KMS-11 (cell line): ENCODE measurements at regions not wholly inside any gene's neighbourhood (a gene's known extent, or its start where the extent isn't known, plus 50 kb on each side); places are given as distances from the start of the nearest gene placed in this dataset.

Experiments
- H2AFZ ChIP-seq: fragments of 200-600 bp; sonication (generic); 2 replicates; pipeline ENCODE4 v1.6.1; 2016; ENCODE audit warnings: antibody characterized with exemption, mixed run types, low read depth
- H3K27ac ChIP-seq: fragments of 200-600 bp; sonication (generic); 2 replicates; pipeline ENCODE4 v1.6.1; 2016; ENCODE audit warnings: mild to moderate bottlenecking, mixed run types
- H3K27me3 ChIP-seq: fragments of 200-600 bp; sonication (generic); 2 replicates; pipeline ENCODE4 v1.6.1; 2017; ENCODE audit warnings: mild to moderate bottlenecking, low read depth, mixed run types, moderate library complexity; ENCODE audit not compliant: insufficient read depth
- H3K36me3 ChIP-seq: fragments of 200-600 bp; sonication (generic); 2 replicates; pipeline ENCODE4 v1.6.1; 2017; ENCODE audit warnings: mild to moderate bottlenecking, mixed run types; ENCODE audit not compliant: insufficient read depth
- H3K4me1 ChIP-seq: fragments of 200-600 bp; sonication (generic); 2 replicates; pipeline ENCODE4 v1.6.1; 2016; ENCODE audit warnings: mild to moderate bottlenecking, low read depth, mixed run types; ENCODE audit not compliant: poor library complexity, severe bottlenecking
- H3K4me2 ChIP-seq: fragments of 200-600 bp; sonication (generic); 2 replicates; pipeline ENCODE4 v1.7.0; 2016; ENCODE audit warnings: mild to moderate bottlenecking, mixed run types
- H3K4me3 ChIP-seq: fragments of 200-600 bp; sonication (generic); IDR thresholded peaks from 2 replicates; pipeline ENCODE4 v1.6.1; 2017; ENCODE audit warnings: low read depth, low read length, mixed read lengths; ENCODE audit not compliant: insufficient read depth
- H3K79me2 ChIP-seq: fragments of 200-600 bp; sonication (generic); 2 replicates; pipeline ENCODE4 v1.6.1; 2016; ENCODE audit warnings: low read depth, mixed run types; ENCODE audit not compliant: insufficient read depth
- H3K9ac ChIP-seq: fragments of 200-600 bp; sonication (generic); 2 replicates; pipeline ENCODE4 v1.6.1; 2016; ENCODE audit warnings: mild to moderate bottlenecking, mixed run types
- H4K20me1 ChIP-seq: fragments of 200-600 bp; sonication (generic); 2 replicates; pipeline ENCODE4 v1.6.1; 2016; ENCODE audit warnings: mild to moderate bottlenecking, mixed run types; ENCODE audit not compliant: insufficient read depth
- TF ChIP-seq, protein P1 (sequence below): fragments of 200-600 bp; sonication (generic); conservative IDR thresholded peaks from 2 replicates; pipeline ENCODE4 v1.6.1; 2017; ENCODE audit warnings: low read depth, mild to moderate bottlenecking, antibody characterized with exemption, low read length, moderate library complexity, mixed read lengths

DNA sequence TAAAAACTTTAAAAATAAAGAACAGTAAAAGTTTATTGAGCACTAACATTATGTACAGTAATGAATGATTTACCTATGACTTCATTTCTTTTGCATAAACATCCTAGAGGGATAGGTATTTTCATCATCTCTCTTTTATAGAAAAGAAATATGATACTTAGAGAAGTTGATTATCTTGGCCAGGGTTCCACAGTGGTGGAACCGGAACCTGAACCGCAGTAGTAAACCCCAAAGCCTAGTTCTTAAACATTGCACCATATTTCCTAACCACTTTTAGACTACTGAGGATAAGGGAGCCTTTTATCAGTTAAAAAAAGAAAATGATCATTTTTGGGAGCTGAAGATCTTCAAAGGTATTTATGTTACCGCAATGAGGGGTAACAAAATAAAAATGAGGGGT, 205.7 kb upstream of the SGCD start:
- Histone ChIP-seq H3K27me3 (no peaks in the 10 kb centered on the region), H3K4me2 (no peak overlapping the region), H3K36me3 (no peaks in the 10 kb centered on the region), H3K27ac (no peak overlapping the region), H3K4me3 (no peak overlapping the region), H3K4me1 (no peaks in the 10 kb centered on the region), H4K20me1 (no peaks in the 10 kb centered on the region), H2AFZ (no peak overlapping the region), H3K79me2 (no peaks in the 10 kb centered on the region), H3K9ac (no peak overlapping the region)
- TF ChIP-seq, protein P1, sequence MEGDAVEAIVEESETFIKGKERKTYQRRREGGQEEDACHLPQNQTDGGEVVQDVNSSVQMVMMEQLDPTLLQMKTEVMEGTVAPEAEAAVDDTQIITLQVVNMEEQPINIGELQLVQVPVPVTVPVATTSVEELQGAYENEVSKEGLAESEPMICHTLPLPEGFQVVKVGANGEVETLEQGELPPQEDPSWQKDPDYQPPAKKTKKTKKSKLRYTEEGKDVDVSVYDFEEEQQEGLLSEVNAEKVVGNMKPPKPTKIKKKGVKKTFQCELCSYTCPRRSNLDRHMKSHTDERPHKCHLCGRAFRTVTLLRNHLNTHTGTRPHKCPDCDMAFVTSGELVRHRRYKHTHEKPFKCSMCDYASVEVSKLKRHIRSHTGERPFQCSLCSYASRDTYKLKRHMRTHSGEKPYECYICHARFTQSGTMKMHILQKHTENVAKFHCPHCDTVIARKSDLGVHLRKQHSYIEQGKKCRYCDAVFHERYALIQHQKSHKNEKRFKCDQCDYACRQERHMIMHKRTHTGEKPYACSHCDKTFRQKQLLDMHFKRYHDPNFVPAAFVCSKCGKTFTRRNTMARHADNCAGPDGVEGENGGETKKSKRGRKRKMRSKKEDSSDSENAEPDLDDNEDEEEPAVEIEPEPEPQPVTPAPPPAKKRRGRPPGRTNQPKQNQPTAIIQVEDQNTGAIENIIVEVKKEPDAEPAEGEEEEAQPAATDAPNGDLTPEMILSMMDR, result no peak

DNA sequence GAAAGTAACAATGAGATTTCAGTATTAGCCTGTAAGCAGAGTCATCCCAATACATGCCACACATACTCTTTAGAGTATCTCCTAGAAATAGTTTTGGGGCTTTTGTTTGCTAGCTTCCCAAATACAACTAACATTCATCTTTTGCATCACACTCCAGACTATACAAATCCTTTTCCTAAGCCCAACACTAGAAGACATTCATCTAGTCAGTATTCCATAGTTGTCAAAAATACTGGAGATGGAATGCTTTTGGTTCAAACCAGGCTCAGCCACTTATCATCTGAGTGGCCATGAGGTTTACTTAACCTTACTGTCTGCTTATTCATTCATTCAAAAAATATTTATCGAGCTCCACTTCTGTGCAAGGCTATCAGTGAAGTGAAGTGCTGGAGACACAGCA, 205.1 kb upstream of the SGCD start:
- Histone ChIP-seq H3K9ac (no peak overlapping the region), H4K20me1 (no peaks in the 10 kb centered on the region), H3K4me2 (no peak overlapping the region), H3K36me3 (no peaks in the 10 kb centered on the region), H3K79me2 (no peaks in the 10 kb centered on the region), H3K4me3 (no peak overlapping the region), H2AFZ (no peak overlapping the region), H3K4me1 (no peaks in the 10 kb centered on the region), H3K27ac (no peak overlapping the region), H3K27me3 (no peaks in the 10 kb centered on the region)
- TF ChIP-seq, protein P1, result no peak

DNA sequence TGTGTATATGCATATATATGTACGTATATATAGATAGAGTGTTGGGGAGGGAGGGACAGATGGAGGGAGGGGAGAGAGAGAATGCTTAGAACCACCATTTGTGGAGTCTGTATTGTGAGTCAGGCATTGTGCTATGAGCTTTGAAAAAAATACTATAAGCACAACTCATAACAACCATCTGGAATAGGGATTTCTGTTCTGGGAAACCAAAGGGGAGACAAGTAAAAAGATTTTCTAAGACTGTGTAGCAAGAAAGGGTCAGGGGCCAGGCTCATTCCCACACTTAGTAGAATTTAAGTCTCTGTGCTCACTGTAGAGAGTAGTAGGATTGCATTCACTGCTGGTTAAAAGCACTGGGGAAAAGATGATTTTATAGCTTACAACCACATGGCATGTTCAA, 202.3 kb upstream of the SGCD start:
- TF ChIP-seq, protein P1, result no peak
- H3K4me2 ChIP-seq, result no peak overlapping the region

DNA sequence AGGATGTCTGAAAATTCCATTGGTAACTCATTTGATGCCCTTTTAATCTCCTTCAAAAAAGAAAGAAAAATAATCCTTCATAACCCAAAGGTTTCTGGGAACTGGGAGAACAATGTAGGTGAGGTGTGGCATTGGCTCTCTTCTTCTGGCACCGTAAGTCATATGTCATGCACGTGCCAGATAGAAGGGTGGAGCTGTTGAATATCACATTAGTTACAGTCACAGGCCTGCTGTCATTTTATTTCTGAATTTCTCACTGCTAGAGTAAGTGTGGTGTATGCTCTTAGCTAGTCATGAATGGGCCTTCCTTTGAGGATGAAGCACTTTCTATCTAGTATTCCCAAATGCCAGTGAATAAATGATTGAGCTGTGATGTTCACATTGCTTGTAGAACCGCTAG, 201.8 kb upstream of the SGCD start:
- Histone ChIP-seq H3K27me3 (no peaks in the 10 kb centered on the region), H3K4me3 (no peak overlapping the region), H3K79me2 (no peaks in the 10 kb centered on the region), H2AFZ (no peak overlapping the region), H3K9ac (no peak overlapping the region), H3K4me1 (no peaks in the 10 kb centered on the region), H3K4me2 (no peak overlapping the region), H3K36me3 (no peaks in the 10 kb centered on the region), H4K20me1 (no peaks in the 10 kb centered on the region), H3K27ac (no peak overlapping the region)
- TF ChIP-seq, protein P1, result no peak

More for the DNA sequence above, 202.3 kb upstream of the SGCD start:
- H3K4me1 ChIP-seq, result no peaks in the 10 kb centered on the region
- no peak overlapping the region for H3K27ac ChIP-seq
- H3K79me2 ChIP-seq, result no peaks in the 10 kb centered on the region
- H2AFZ ChIP-seq, result no peak overlapping the region
- no peaks in the 10 kb centered on the region for H3K36me3 ChIP-seq
- no peak overlapping the region for H3K9ac ChIP-seq
- no peaks in the 10 kb centered on the region for H3K27me3 ChIP-seq
- no peaks in the 10 kb centered on the region for H4K20me1 ChIP-seq
- H3K4me3 ChIP-seq, result no peak overlapping the region
